ENCODE measurements at regions not wholly inside any gene's neighbourhood (a gene's known extent, or its start where the extent isn't known, plus 50 kb on each side); places are given as distances from the start of the nearest gene placed in this dataset.
"Not testable (repeated sequence)": the region's sequence is repeated elsewhere in the genome, so short reads cannot be mapped to it uniquely, and the experiment has no call there.

DNA sequence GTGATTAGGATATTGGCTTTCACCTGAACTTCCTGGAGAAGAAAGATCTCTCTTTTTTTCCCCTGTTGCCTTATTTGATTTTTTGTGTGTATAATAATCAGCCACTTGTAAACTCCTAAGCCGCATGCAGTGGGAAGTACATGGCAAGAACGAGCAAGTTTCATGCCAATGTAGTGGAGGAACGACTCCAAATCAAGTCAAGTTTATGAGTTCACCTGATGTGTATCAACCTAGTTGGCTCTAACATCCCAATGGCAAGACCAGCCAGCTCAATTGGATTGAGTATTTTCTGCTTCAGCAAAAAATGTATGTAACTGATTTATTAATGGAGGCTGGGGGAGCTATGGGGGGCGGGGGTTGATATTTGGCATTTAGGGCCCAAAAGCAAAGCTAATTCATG, 65.5 kb upstream of the LYZL1 start:
- no peak for DNase-seq

DNA sequence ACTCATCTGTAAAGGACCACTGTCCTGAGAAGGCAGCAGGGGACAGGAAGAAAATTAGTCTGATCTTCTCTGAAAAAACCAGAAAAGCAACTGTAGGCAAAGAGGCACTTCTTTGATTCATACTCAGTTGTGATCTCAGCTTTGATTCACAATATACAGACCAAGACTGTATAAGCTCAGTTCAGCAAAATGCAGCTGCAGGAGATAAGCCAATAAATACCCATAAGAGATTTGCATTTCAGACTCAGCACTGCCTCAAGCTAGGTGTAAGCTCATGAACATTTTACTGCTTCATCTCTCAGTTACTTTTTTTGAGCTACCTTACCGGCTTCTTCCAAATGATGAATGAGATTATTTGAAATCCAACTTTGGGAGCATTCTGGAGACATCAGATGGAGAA, 64.2 kb upstream of the LYZL1 start:
- no peak for DNase-seq

DNA sequence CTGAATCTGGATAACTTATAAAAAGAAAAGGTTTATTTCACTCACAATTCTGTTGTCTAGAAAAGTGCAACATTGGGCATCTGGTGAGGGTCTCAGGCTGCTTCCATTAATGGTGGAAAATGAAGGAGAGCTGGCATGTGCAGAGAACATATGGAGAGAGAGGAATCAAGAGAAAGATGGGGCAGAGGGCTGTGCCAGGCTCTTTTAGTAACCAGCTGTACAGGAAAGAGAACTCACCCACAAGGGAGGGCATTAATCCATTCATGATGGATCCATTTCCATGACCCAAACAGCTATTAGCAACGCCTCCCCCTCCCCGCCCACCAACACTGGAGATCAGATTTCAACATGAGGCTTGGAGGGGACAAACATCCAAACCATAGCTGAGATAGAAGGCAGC, 61.7 kb upstream of the LYZL1 start:
- DNase-seq: no peak

DNA sequence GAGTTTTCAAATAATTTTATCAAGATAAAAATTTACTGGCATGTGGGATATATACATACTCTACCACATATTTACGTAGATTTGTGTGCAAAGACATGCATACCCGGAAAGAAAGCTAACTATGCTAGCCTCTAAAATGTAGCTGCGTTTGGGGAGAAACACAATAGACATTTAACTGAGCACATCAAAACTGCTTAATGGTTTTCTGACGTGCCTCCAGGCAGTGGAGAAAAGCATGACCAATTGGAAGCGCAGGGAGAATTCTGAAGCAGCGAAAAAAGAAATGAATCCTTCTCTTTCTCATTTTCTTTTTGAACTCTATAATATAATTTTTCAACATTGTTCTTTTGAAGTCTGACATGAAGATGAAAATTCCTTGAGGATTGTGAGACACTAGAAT, 60.3 kb upstream of the LYZL1 start:
- no peak for DNase-seq

DNA sequence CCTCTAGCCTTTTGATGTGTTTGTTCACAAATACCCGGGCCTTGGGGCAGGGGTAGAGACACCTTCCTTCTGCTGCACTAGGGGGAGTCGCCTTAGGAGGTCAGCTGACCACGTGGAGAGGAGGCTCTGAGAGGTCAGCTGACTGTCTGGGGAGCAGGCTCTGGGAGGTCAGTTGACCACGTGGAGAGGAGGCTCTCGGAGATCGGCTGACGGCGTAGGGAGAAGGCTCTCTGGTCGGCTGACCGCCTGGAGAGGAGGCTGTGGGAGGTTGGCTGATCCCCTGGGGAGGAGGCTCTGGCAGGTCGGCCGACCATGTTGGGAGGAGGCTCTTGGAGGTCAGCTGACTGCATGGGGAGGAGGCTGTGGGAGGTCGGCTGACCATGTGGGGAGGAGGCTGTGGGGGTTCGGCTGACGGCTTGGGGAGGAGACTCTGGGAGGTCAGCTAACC, 59.6 kb upstream of the LYZL1 start:
- DNase-seq: no peak

DNA sequence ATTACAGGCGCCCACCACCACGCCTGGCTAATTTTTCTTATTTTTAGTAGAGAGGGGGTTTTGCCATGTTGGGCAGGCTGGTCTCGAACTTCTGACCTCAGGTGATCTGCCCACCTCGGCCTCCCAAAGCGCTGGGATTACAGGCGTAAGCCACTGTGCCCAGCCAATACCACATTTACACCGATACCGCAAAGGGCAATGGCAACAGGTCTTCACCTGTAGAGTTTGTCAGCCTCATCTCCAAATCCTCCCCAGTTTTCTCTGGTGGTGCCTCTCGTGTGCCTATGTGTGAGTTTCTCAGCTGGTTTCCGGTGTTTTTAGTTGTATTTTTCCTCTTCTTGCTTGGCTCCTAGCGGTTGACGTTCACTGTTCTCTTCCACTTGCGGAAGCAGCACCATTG, 52.0 kb upstream of the LYZL1 start:
- DNase-seq: not testable (repeated sequence)

DNA sequence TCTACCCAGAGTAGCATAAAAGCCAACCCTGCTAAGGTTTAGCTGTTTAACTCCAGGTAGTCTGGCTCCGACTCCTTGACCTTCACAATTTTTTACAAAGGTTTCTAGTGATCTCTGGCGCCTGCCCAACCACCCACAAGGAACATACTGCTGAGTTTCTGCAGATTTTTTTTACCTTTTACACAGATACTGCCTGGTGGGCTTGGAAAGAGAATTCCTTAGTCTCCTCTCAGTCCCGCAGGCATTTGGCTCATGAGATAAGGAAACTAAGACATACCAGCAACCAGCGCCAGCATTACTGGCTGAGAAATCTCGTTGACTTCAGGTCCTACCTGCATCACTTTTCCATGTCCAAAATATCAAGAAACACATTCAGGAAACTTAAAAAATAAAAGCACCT, 51.1 kb upstream of the LYZL1 start:
- no peak for DNase-seq

DNA sequence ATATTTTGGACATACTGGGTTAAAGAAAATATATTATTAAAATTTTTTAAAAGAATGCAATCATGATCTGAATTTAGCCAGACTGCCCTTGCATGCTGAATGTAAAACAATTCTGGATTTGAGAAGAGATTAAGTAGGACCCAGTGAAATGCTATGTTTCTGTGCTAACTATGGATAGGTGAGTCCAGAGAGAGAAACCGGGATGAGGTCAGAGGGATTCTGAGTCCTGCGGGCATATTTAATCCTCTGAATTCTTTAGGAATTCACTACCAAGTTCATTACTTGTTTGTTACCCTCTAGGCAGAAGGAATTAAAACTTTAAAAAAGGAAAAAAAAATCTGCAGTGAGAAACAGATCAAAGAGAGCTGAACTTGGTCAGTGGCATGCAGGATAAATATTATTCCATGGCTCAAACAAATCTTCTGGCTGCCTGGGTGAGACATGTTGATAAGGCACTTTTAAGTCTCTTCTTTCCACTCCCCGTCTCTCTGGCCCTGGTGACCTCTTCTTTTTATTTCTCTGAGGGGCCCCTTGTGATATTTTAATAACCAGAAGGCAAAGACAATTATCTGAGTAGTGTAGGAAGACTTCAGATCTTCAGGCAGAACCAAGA, 50.2 kb upstream of the LYZL1 start:
- no peak for DNase-seq

Measured in fibroblast of skin of scalp (primary cell).